ENCODE measurements at regions not wholly inside any gene's neighbourhood (a gene's known extent, or its start where the extent isn't known, plus 50 kb on each side); places are given as distances from the start of the nearest gene placed in this dataset.

GRCh38 chr16:86214326-86215232 is 295.7 kb upstream of the FOXF1 start:
- DNase-seq (ENCODE audit: low spot score) = no peak

GRCh38 chr16:86215233-86215978 is 294.9 kb upstream of the FOXF1 start:
- DNase-seq (ENCODE audit: low spot score) = no peak

- no peak for DNase-seq (ENCODE audit: low spot score)
These were observed 294.2 kb upstream of the FOXF1 start for GRCh38 chr16:86215979-86216585.

- DNase-seq (ENCODE audit: low spot score) = no peak
These were observed 293.7 kb upstream of the FOXF1 start for GRCh38 chr16:86216591-86216990.

- DNase-seq (ENCODE audit: low spot score) = no peak
These were observed 293.1 kb upstream of the FOXF1 start for GRCh38 chr16:86217001-86217890.

GRCh38 chr16:86217891-86218270 is 292.4 kb upstream of the FOXF1 start:
- DNase-seq (ENCODE audit: low spot score) = no peak

GRCh38 chr16:86218479-86219170 is 291.7 kb upstream of the FOXF1 start:
- DNase-seq (ENCODE audit: low spot score) = no peak

GRCh38 chr16:86219655-86220445 is 290.5 kb upstream of the FOXF1 start:
- DNase-seq (ENCODE audit: low spot score) = no peak

- no peak for DNase-seq (ENCODE audit: low spot score)
These were observed 289.8 kb upstream of the FOXF1 start for GRCh38 chr16:86220561-86220960.

GRCh38 chr16:86221085-86221484 is 289.2 kb upstream of the FOXF1 start:
- no peak for DNase-seq (ENCODE audit: low spot score)

GRCh38 chr16:86222547-86222946 is 287.8 kb upstream of the FOXF1 start:
- DNase-seq (ENCODE audit: low spot score) = no peak

GRCh38 chr16:86222965-86223551 is 287.3 kb upstream of the FOXF1 start:
- no peak for DNase-seq (ENCODE audit: low spot score)

- no peak for DNase-seq (ENCODE audit: low spot score)
These were observed 286.2 kb upstream of the FOXF1 start for GRCh38 chr16:86224126-86224525.

GRCh38 chr16:86224629-86225028 is 285.7 kb upstream of the FOXF1 start:
- DNase-seq (ENCODE audit: low spot score) = no peak

- no peak for DNase-seq (ENCODE audit: low spot score)
These were observed 284.4 kb upstream of the FOXF1 start for GRCh38 chr16:86225905-86226371.

GRCh38 chr16:86227041-86227440 is 283.3 kb upstream of the FOXF1 start:
- DNase-seq (ENCODE audit: low spot score) = no peak

- DNase-seq (ENCODE audit: low spot score) = no peak
These were observed 282.5 kb upstream of the FOXF1 start for GRCh38 chr16:86227801-86228200.

GRCh38 chr16:86228713-86229112 is 281.6 kb upstream of the FOXF1 start:
- DNase-seq (ENCODE audit: low spot score) = no peak

GRCh38 chr16:86229283-86229682 is 281.0 kb upstream of the FOXF1 start:
- DNase-seq (ENCODE audit: low spot score) = no peak

Measured in cerebellar cortex (tissue), 1 donor.